BE2C (cell line): ENCODE measurements at regions not wholly inside any gene's neighbourhood (a gene's known extent, or its start where the extent isn't known, plus 50 kb on each side); places are given as distances from the start of the nearest gene placed in this dataset.

Source experiments
- DNase-seq: peaks from one replicate; pipeline ENCODE4 v3.0.0-alpha.2; 2020
- H3K27me3 ChIP-seq: fragments of 250-450 bp; sonication (Bioruptor Pico); 2 replicates; pipeline ENCODE4 v1.5.1; 2020; ENCODE audit warnings: mild to moderate bottlenecking
- H3K36me3 ChIP-seq: fragments of 250-450 bp; sonication (Bioruptor Pico); 2 replicates; pipeline ENCODE4 v1.5.1; 2020; ENCODE audit warnings: mild to moderate bottlenecking
- H3K4me1 ChIP-seq: fragments of 250-450 bp; sonication (Bioruptor Pico); 2 replicates; pipeline ENCODE4 v1.5.1; 2020
- H3K4me3 ChIP-seq: 2 replicates; pipeline ENCODE4 v1.5.1; 2011; ENCODE audit warnings: low read depth, low read length
- H3K9me3 ChIP-seq: fragments of 250-450 bp; sonication (Bioruptor Pico); 2 replicates; pipeline ENCODE4 v1.5.1; 2020
- CTCF ChIP-seq: IDR thresholded peaks from 2 replicates; pipeline ENCODE4 v1.5.1; 2012; ENCODE audit warnings: mild to moderate bottlenecking, low read depth, low read length

DNA sequence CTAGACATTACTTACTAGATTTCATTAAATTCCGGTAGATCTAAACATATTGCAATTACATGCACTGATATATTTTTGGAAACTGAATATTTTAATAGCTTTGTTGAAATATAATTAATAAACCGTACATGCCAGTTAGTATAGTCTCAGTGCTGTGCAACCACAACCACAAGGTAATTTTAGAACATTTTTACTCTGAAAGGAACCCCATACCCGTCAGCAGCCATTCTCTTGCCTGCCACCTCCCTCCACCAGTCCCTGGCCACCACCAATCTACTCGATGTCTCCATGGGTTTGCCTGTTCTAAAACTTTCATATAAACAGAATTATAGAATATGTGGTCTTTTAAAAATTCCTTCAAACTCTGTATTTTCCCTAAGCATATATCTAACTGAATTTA lies 293.9 kb downstream of the THBS2 start:
- H3K4me1 ChIP-seq, result no peaks in the 10 kb centered on the region
- no peaks in the 10 kb centered on the region for H3K36me3 ChIP-seq
- no peak for DNase-seq
- H3K27me3 ChIP-seq, result no peaks in the 10 kb centered on the region
- H3K4me3 ChIP-seq, result no peak overlapping the region
- no peak for TF ChIP-seq CTCF
- no peaks in the 10 kb centered on the region for H3K9me3 ChIP-seq

DNA sequence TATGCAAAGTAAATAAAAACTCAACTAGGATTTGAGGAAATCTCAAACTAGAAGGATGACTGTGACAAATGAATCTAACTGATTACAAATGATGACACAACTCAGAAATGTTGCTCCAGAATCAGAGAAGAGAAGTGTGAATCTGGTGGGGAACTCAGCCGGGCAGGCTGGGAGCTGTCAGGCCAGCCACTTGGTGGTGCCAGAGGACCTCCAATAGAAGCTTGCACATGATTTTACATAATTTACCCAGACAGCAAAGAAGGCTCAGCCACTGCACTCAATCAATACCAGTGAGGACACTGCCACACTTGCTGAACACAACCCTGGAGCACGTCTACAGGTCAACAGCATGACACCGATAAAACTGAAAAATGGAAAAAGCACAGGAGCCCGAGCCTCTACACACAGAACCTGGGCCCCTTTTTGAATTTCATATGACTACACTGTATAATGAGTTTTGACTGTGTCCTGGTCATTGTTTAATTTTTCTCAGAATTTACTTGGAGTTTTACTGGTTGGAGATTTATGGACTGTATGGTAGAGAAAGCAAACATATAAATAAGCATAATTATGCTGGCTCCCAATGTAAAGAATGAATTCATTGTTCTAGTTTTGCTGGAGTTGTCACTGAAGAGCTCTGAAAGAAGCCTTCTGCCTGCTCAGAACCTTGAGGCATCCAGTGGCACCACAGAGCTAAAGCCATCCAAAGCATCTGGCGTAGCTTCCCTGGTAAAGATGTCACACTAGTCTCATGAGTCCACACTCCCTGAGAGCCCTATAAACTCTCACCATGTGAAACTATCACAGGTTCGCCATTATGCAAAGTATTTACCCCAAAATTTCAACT lies 296.5 kb downstream of the THBS2 start:
- Histone ChIP-seq H3K4me1 (no peaks in the 10 kb centered on the region), H3K9me3 (no peaks in the 10 kb centered on the region), H3K4me3 (no peak overlapping the region), H3K27me3 (no peaks in the 10 kb centered on the region; the same call in 1 of the 2 replicates), H3K36me3 (no peaks in the 10 kb centered on the region)
- peak; percentile 71 for DNase-seq
- peak; percentile 84 for TF ChIP-seq CTCF

- no peaks in the 10 kb centered on the region for H3K36me3 ChIP-seq
- no peaks in the 10 kb centered on the region; the same call in none of the 2 replicates for H3K27me3 ChIP-seq
- no peak overlapping the region for H3K4me3 ChIP-seq
- H3K9me3 ChIP-seq, result no peaks in the 10 kb centered on the region
- no peak for DNase-seq
- H3K4me1 ChIP-seq, result no peaks in the 10 kb centered on the region
- no peak for TF ChIP-seq CTCF
These were observed 297.4 kb downstream of the THBS2 start for GRCh38 chr6:168956141-168956838.

DNA sequence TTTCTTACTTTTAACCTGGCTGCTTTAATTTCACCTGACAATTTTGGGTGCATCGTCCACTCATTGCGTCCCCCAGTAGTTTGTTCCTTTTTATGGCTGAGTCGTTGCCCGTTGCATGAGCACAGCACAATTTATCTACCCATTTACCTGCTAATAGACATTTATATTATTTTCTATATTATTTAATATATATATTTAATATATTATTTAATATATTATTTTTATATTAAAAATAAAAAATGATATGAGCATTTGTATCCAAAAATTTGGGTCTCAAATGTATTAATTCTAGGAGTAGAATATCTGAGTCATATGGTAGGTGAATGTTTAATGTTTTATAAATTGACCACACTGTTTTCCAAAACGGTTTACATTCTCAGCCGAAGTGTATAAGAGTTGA lies 300.2 kb downstream of the THBS2 start:
- Histone ChIP-seq H3K4me3 (no peak overlapping the region), H3K36me3 (no peaks in the 10 kb centered on the region), H3K4me1 (no peaks in the 10 kb centered on the region), H3K9me3 (no peaks in the 10 kb centered on the region), H3K27me3 (no peaks in the 10 kb centered on the region; the same call in none of the 2 replicates)
- TF ChIP-seq CTCF, result no peak
- DNase-seq, result no peak

DNA sequence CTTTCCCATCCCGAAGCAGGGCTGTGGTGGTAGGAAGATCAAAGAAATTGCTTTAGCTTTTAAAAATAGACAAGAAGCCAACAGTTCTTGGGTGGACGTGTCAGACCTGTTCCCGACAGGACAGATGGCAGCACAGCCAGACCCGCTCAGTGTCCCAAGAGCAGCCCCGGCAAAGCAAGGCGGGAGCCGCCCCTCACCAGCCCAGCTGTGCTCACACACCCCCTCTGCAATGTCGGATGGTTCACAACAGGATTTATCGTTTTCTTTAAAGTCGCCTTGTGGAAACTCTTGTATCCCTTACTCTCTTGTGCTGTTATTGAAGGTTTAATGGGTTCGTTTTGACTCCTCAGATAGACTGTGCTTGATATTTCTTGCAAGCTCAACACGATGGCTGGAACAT lies 302.4 kb downstream of the THBS2 start:
- Histone ChIP-seq H3K4me1 (no peaks in the 10 kb centered on the region), H3K36me3 (no peaks in the 10 kb centered on the region), H3K27me3 (no peaks in the 10 kb centered on the region; the same call in none of the 2 replicates), H3K4me3 (no peak overlapping the region), H3K9me3 (no peaks in the 10 kb centered on the region)
- TF ChIP-seq CTCF, result no peak
- no peak for DNase-seq

GRCh38 chr6:168950858-168951214 lies 302.8 kb downstream of the THBS2 start:
- Histone ChIP-seq H3K4me3 (no peak overlapping the region), H3K27me3 (no peaks in the 10 kb centered on the region; the same call in none of the 2 replicates), H3K4me1 (no peaks in the 10 kb centered on the region), H3K9me3 (no peaks in the 10 kb centered on the region), H3K36me3 (no peaks in the 10 kb centered on the region)
- TF ChIP-seq CTCF, result no peak
- DNase-seq, result no peak
